ENCODE measurements at regions not wholly inside any gene's neighbourhood (a gene's known extent, or its start where the extent isn't known, plus 50 kb on each side); places are given as distances from the start of the nearest gene placed in this dataset.

GRCh38 chr1:36673202-36673601 is 190.5 kb upstream of the CSF3R start:
- no peak for DNase-seq

- DNase-seq = no peak
Measured at GRCh38 chr1:36669262-36669661, 186.5 kb upstream of the CSF3R start.

- no peak for DNase-seq
Measured at GRCh38 chr1:36667836-36668235, 185.1 kb upstream of the CSF3R start.

- no peak for DNase-seq
Measured at GRCh38 chr1:36667256-36667655, 184.5 kb upstream of the CSF3R start.

- DNase-seq = no peak
Measured at GRCh38 chr1:36665478-36666080, 182.9 kb upstream of the CSF3R start.

- no peak for DNase-seq
Measured at GRCh38 chr1:36664571-36665287, 182.0 kb upstream of the CSF3R start.

GRCh38 chr1:36663772-36664430 is 181.2 kb upstream of the CSF3R start:
- no peak for DNase-seq

GRCh38 chr1:36658838-36659237 is 176.1 kb upstream of the CSF3R start:
- DNase-seq = no peak

- no peak for DNase-seq
Measured at GRCh38 chr1:36657826-36658225, 175.1 kb upstream of the CSF3R start.

GRCh38 chr1:36656838-36657237 is 174.1 kb upstream of the CSF3R start:
- no peak for DNase-seq

- no peak for DNase-seq
Measured at GRCh38 chr1:36656271-36656670, 173.6 kb upstream of the CSF3R start.

GRCh38 chr1:36654586-36654985 is 171.9 kb upstream of the CSF3R start:
- DNase-seq = no peak

GRCh38 chr1:36653850-36654249 is 171.1 kb upstream of the CSF3R start:
- DNase-seq = no peak

- no peak for DNase-seq
Measured at GRCh38 chr1:36652586-36652985, 169.9 kb upstream of the CSF3R start.

GRCh38 chr1:36652011-36652410 is 169.3 kb upstream of the CSF3R start:
- no peak for DNase-seq

- DNase-seq = no peak
Measured at GRCh38 chr1:36651176-36651910, 168.6 kb upstream of the CSF3R start.

- peak; percentile 39 for DNase-seq
Measured at GRCh38 chr1:36650200-36651065, 167.7 kb upstream of the CSF3R start.

- no peak for DNase-seq
Measured at GRCh38 chr1:36645867-36646266, 163.2 kb upstream of the CSF3R start.

GRCh38 chr1:36644556-36644955 is 161.8 kb upstream of the CSF3R start:
- DNase-seq = no peak

- no peak for DNase-seq
Measured at GRCh38 chr1:36643371-36644270, 160.9 kb upstream of the CSF3R start.

GRCh38 chr1:36642802-36643201 is 160.1 kb upstream of the CSF3R start:
- DNase-seq = no peak

GRCh38 chr1:36641776-36642175 is 159.1 kb upstream of the CSF3R start:
- no peak for DNase-seq
